Neural crest cell (in vitro differentiated cells): ENCODE measurements at regions not wholly inside any gene's neighbourhood (a gene's known extent, or its start where the extent isn't known, plus 50 kb on each side); places are given as distances from the start of the nearest gene placed in this dataset.

ENCODE experiments used
- DNase-seq: peaks from one replicate; pipeline ENCODE4 v3.0.0; 2021; ENCODE audit warnings: low read depth, mixed read lengths, low spot score
- H3K27ac Mint-ChIP-seq: one replicate; pipeline ENCODE4 v1.8.0; 2021; ENCODE audit warnings: mild to moderate bottlenecking, mixed read lengths; ENCODE audit not compliant: unreplicated experiment
- H3K27me3 Mint-ChIP-seq: 2 replicates; pipeline ENCODE4 v1.8.0; 2021; ENCODE audit warnings: low read depth, mild to moderate bottlenecking, mixed read lengths
- H3K36me3 Mint-ChIP-seq: 2 replicates; pipeline ENCODE4 v1.8.0; 2021; ENCODE audit warnings: low read depth, mild to moderate bottlenecking, mixed read lengths
- H3K4me1 Mint-ChIP-seq: 2 replicates; pipeline ENCODE4 v1.8.0; 2021; ENCODE audit warnings: mixed read lengths
- H3K4me3 Mint-ChIP-seq: one replicate; pipeline ENCODE4 v1.8.0; 2021; ENCODE audit warnings: mild to moderate bottlenecking, mixed read lengths
- H3K9me3 Mint-ChIP-seq: 2 replicates; pipeline ENCODE4 v1.8.0; 2021; ENCODE audit warnings: mixed read lengths
- CTCF ChIP-seq: fragments of 200-600 bp; sonication (generic); conservative IDR thresholded peaks from 2 replicates; pipeline ENCODE4 v1.5.0; 2021; ENCODE audit warnings: antibody characterized with exemption, mild to moderate bottlenecking

DNA sequence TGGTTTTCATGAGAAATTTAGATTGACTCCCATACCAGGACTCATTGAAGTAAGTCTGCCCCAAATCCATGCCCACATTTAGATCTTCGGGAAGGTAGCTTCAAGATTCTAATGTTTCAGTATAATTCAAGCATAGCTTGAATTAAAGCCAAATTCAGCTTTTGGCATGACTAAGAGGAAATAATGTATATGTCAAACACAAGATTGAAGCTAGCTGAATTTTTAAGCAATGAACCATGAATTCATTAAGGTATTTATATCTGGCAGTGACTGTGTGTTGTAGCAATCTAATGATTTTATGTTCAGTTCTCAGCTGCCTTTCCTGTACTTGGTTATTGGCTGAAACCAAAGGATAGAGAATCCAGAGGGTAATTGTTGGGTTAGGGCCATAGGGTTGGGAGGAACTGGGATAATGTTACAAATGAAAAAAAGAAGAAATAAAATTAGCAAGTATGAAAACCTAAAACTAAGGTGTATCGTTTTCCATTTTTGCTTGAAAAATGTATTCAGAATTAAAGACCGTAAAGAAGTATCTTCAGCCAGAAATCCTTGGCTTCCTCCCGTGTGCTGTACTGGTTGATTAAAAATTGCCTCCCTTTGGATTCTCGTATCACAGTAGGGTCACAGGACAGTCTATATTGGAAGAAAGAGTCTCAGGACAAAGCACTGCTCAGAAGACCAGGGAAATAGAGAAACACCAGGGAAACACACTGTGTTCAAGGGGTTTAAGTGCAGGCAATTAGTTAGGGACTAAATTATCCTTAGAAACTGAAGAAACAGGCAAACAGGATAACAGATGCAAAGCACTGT is 119.0 kb upstream of the FN1 start:
- Mint-ChIP-seq H3K27ac (no peak overlapping the region), H3K4me3 (no peak overlapping the region)
- TF ChIP-seq CTCF, result no peak

GRCh38 chr2:215553946-215554345 is 118.1 kb upstream of the FN1 start:
- no peak for DNase-seq
- TF ChIP-seq CTCF, result no peak
- Mint-ChIP-seq H3K36me3 (no peaks in the 10 kb centered on the region), H3K4me1 (no peaks in the 10 kb centered on the region), H3K4me3 (no peak overlapping the region), H3K9me3 (peaks cover 6% of the 10 kb centered on the region), H3K27ac (no peak overlapping the region), H3K27me3 (no peaks in the 10 kb centered on the region)

More for the DNA sequence above, 119.0 kb upstream of the FN1 start:
- H3K9me3 Mint-ChIP-seq, result peaks cover 4% of the 10 kb centered on the region
- H3K36me3 Mint-ChIP-seq, result no peaks in the 10 kb centered on the region
- no peak for DNase-seq
- H3K27me3 Mint-ChIP-seq, result no peaks in the 10 kb centered on the region
- no peaks in the 10 kb centered on the region for H3K4me1 Mint-ChIP-seq

DNA sequence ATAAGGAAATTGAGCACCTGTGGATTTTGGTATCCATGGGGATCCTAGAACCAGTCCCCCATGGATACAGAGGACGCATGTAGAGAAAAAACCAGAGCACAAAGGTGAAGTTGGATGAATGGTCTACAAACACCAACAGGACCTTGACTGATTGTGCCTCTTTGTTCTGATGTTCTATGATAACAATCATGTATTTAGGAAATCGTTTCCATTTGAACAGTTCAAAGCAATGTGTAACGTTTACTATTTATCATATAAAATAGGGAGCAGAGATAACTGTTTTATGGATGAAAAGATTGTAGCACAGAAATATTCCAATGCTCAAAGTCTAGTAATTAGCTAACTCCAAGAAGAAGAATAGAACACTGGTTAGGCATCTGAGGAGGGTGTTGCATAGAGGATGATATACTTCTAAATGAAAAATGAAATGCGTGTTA is 116.3 kb upstream of the FN1 start:
- no peak for TF ChIP-seq CTCF
- Mint-ChIP-seq H3K4me3 (no peak overlapping the region), H3K9me3 (peaks cover 7% of the 10 kb centered on the region), H3K27me3 (no peaks in the 10 kb centered on the region), H3K4me1 (no peaks in the 10 kb centered on the region), H3K36me3 (no peaks in the 10 kb centered on the region), H3K27ac (no peak overlapping the region)
- DNase-seq, result no peak

DNA sequence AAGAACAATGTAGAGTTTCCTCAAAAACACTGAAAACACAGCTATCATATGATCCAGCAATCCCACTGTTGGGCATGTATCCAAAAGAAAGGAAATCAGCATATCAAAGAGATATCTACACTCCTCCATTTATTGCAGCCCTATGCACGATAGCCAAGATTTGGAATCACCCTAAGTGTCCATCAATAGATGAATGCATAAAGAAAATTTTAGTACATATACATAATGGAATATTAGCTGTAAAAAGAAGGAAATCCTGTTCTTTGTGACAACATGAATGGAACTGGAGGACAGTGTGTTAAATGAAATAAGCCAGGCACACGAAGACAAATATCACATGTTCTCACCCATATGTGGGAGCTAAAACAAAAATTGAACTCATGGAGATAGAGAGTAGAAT is 114.5 kb upstream of the FN1 start:
- Mint-ChIP-seq H3K4me3 (no peak overlapping the region), H3K27me3 (no peaks in the 10 kb centered on the region), H3K27ac (no peak overlapping the region), H3K9me3 (peaks cover 7% of the 10 kb centered on the region), H3K4me1 (no peaks in the 10 kb centered on the region), H3K36me3 (no peaks in the 10 kb centered on the region)
- no peak for TF ChIP-seq CTCF
- no peak for DNase-seq

- H3K27ac Mint-ChIP-seq, result no peak overlapping the region
- TF ChIP-seq CTCF, result no peak
- no peaks in the 10 kb centered on the region for H3K36me3 Mint-ChIP-seq
- no peaks in the 10 kb centered on the region for H3K27me3 Mint-ChIP-seq
- peaks cover 7% of the 10 kb centered on the region for H3K9me3 Mint-ChIP-seq
- H3K4me3 Mint-ChIP-seq, result no peak overlapping the region
- no peak for DNase-seq
- no peaks in the 10 kb centered on the region for H3K4me1 Mint-ChIP-seq
Measured at GRCh38 chr2:215548714-215549113, 112.8 kb upstream of the FN1 start.
